Mesenchymal stem cell (in vitro differentiated cells and primary cell): ENCODE measurements at regions not wholly inside any gene's neighbourhood (a gene's known extent, or its start where the extent isn't known, plus 50 kb on each side); places are given as distances from the start of the nearest gene placed in this dataset.
A peak's percentile ranks its signal among the peaks of the same experiment; 100 is the strongest.

ENCODE experiments used
- DNase-seq: peaks from one replicate; pipeline ENCODE4 v3.0.0-alpha.2; 2013
- H2AFZ ChIP-seq: one replicate; pipeline ENCODE4 v1.6.1; 2013; ENCODE audit warnings: low read depth, mild to moderate bottlenecking, control low read depth, inconsistent platforms, low read length, moderate library complexity
- H2AK5ac ChIP-seq: 2 replicates; pipeline ENCODE4 v1.6.1; 2013; ENCODE audit warnings: low read length, moderate library complexity, mild to moderate bottlenecking, inconsistent platforms; ENCODE audit not compliant: severe bottlenecking
- H2BK120ac ChIP-seq: one replicate; pipeline ENCODE4 v1.6.1; 2013; ENCODE audit warnings: low read depth, mild to moderate bottlenecking, inconsistent platforms, low read length, moderate library complexity
- H2BK12ac ChIP-seq, 2 experiments: one replicate each; pipeline ENCODE4 v1.6.1; 2013; ENCODE audit warnings: inconsistent platforms in 2 of 2, low read length in 2 of 2, mild to moderate bottlenecking in 2 of 2, moderate library complexity in 2 of 2, control low read depth in 1 of 2
- H2BK15ac ChIP-seq: one replicate; pipeline ENCODE4 v1.6.1; 2013; ENCODE audit warnings: mild to moderate bottlenecking, low read depth, inconsistent platforms; ENCODE audit not compliant: poor library complexity, severe bottlenecking
- H2BK5ac ChIP-seq: 2 replicates; pipeline ENCODE4 v1.6.1; 2013; ENCODE audit warnings: low read depth, mild to moderate bottlenecking, low read length, control low read depth, inconsistent platforms; ENCODE audit not compliant: poor library complexity, severe bottlenecking
- H3K14ac ChIP-seq, 2 experiments: one replicate each; pipeline ENCODE4 v1.6.1; 2013; ENCODE audit warnings: inconsistent platforms in 2 of 2, low read length in 2 of 2, control low read depth in 1 of 2, mild to moderate bottlenecking in 1 of 2, moderate library complexity in 1 of 2
- H3K18ac ChIP-seq, 2 experiments: one replicate each; pipeline ENCODE4 v1.6.1; 2013; ENCODE audit warnings: inconsistent platforms in 2 of 2, low read length in 2 of 2, control low read depth in 1 of 2, low read depth in 1 of 2, mild to moderate bottlenecking in 1 of 2
- H3K23ac ChIP-seq, 2 experiments: one replicate each; pipeline ENCODE4 v1.6.1; 2013; ENCODE audit warnings: inconsistent platforms in 2 of 2, low read length in 2 of 2, mild to moderate bottlenecking in 2 of 2, moderate library complexity in 2 of 2, control low read depth in 1 of 2
- H3K27ac ChIP-seq: 2 replicates; pipeline ENCODE4 v1.5.1; 2013; ENCODE audit warnings: mild to moderate bottlenecking, moderate library complexity, low read length, control low read depth, inconsistent platforms; ENCODE audit not compliant: poor library complexity, severe bottlenecking
- H3K27me3 ChIP-seq, 2 experiments: 2 replicates each; pipeline versions ENCODE4 v1.6.1 to v1.7.0; 2013; ENCODE audit warnings: low read length in 2 of 2, mild to moderate bottlenecking in 2 of 2, moderate library complexity in 2 of 2, control low read depth in 1 of 2, inconsistent platforms in 1 of 2; ENCODE audit not compliant: control insufficient read depth in 1 of 2, insufficient read depth in 1 of 2
- H3K36me3 ChIP-seq, 2 experiments: 2 replicates each; pipeline versions ENCODE4 v1.6.1 to v1.7.0; 2013; ENCODE audit warnings: low read length in 2 of 2, control low read depth in 1 of 2, inconsistent platforms in 1 of 2, low read depth in 1 of 2, mild to moderate bottlenecking in 1 of 2; ENCODE audit not compliant: insufficient read depth in 2 of 2, control insufficient read depth in 1 of 2
- H3K4ac ChIP-seq, 2 experiments: one replicate each; pipeline ENCODE4 v1.6.1; 2013; ENCODE audit warnings: inconsistent platforms in 2 of 2, low read length in 2 of 2, mild to moderate bottlenecking in 2 of 2, moderate library complexity in 2 of 2, control low read depth in 1 of 2, low read depth in 1 of 2
- H3K4me1 ChIP-seq: 2 replicates; pipeline ENCODE4 v1.6.1; 2013; ENCODE audit warnings: low read depth, low read length, control low read depth; ENCODE audit not compliant: control insufficient read depth, insufficient read depth
- H3K4me2 ChIP-seq: 2 replicates; pipeline ENCODE4 v1.6.1; 2013; ENCODE audit warnings: low read length, mild to moderate bottlenecking, inconsistent platforms; ENCODE audit not compliant: poor library complexity, severe bottlenecking
- H3K4me3 ChIP-seq, 2 experiments: 2 replicates each; pipeline versions ENCODE4 v1.5.1 to v1.7.0; 2013; ENCODE audit warnings: low read length in 2 of 2, mild to moderate bottlenecking in 2 of 2, control low read depth in 1 of 2, low read depth in 1 of 2; ENCODE audit not compliant: insufficient read depth in 1 of 2
- H3K79me1 ChIP-seq: replicated peaks from 2 replicates; pipeline ENCODE4 v1.6.1; 2013; ENCODE audit warnings: mild to moderate bottlenecking, control low read depth, low read length, inconsistent platforms; ENCODE audit not compliant: poor library complexity, severe bottlenecking
- H3K9ac ChIP-seq: 2 replicates; pipeline ENCODE4 v1.7.0; 2013; ENCODE audit warnings: mild to moderate bottlenecking, low read length, moderate library complexity
- H3K9me3 ChIP-seq: 2 replicates; pipeline ENCODE4 v1.7.0; 2013; ENCODE audit warnings: mild to moderate bottlenecking, low read length; ENCODE audit not compliant: control insufficient read depth
- H4K8ac ChIP-seq: one replicate; pipeline ENCODE4 v1.6.1; 2013; ENCODE audit warnings: inconsistent platforms, mild to moderate bottlenecking, low read length, moderate library complexity
- H4K91ac ChIP-seq: one replicate; pipeline ENCODE4 v1.6.1; 2013; ENCODE audit warnings: mild to moderate bottlenecking, low read length, inconsistent platforms
- WGBS: methylation state at CpG from one replicate; pipeline ENCODE4 v1.1.7; 2013; ENCODE audit warnings: mixed read lengths; 5-methylcytosine and 5-hydroxymethylcytosine counted together

- Histone ChIP-seq H3K9ac (no peak overlapping the region), H3K18ac (no peak overlapping the region), H2BK5ac (no peak overlapping the region), H3K27ac (no peak overlapping the region), H2BK15ac (no peak overlapping the region), H3K4me1 (no peaks in the 10 kb centered on the region), H2AK5ac (no peak overlapping the region), H3K4me3 (no peak overlapping the region), H3K14ac (no peak overlapping the region), H2BK120ac (no peak overlapping the region), H3K36me3 (no peaks in the 10 kb centered on the region), H3K4me2 (no peak overlapping the region), H2BK12ac (peak overlapping the region in 1 of 2 experiments; percentile 31), H3K9me3 (no peaks in the 10 kb centered on the region), H3K79me1 (no peaks in the 10 kb centered on the region), H2AFZ (no peak overlapping the region), H3K27me3 (no peaks in the 10 kb centered on the region), H4K8ac (no peak overlapping the region), H3K23ac (no peak overlapping the region), H4K91ac (no peak overlapping the region), H3K4ac (no peak overlapping the region)
- no peak for DNase-seq
- 98% methylated on average over 1 of the region's 2 CpGs for WGBS
Observed at GRCh38 chr6:81561071-81561564, 191.4 kb downstream of the TENT5A start.

- H3K14ac ChIP-seq, result no peak overlapping the region
- no peak overlapping the region for H2BK15ac ChIP-seq
- H4K91ac ChIP-seq, result no peak overlapping the region
- H2BK120ac ChIP-seq, result no peak overlapping the region
- WGBS, result 100% methylated on average over 1 of the region's 1 CpG
- H3K23ac ChIP-seq, result no peak overlapping the region
- H3K4ac ChIP-seq, result no peak overlapping the region
- H2AK5ac ChIP-seq, result no peak overlapping the region
- no peak overlapping the region for H2BK12ac ChIP-seq
- no peak overlapping the region for H4K8ac ChIP-seq
- no peaks in the 10 kb centered on the region for H3K9me3 ChIP-seq
- no peaks in the 10 kb centered on the region for H3K4me1 ChIP-seq
- H3K27ac ChIP-seq, result no peak overlapping the region
- no peak overlapping the region for H2BK5ac ChIP-seq
- no peak for DNase-seq
- H3K4me2 ChIP-seq, result no peak overlapping the region
- no peaks in the 10 kb centered on the region for H3K27me3 ChIP-seq
- no peaks in the 10 kb centered on the region for H3K36me3 ChIP-seq
- no peak overlapping the region for H3K4me3 ChIP-seq
- no peak overlapping the region for H3K18ac ChIP-seq
- H3K9ac ChIP-seq, result no peak overlapping the region
- no peaks in the 10 kb centered on the region for H3K79me1 ChIP-seq
- no peak overlapping the region for H2AFZ ChIP-seq
Observed at GRCh38 chr6:81557811-81558210, 194.7 kb downstream of the TENT5A start.

DNA sequence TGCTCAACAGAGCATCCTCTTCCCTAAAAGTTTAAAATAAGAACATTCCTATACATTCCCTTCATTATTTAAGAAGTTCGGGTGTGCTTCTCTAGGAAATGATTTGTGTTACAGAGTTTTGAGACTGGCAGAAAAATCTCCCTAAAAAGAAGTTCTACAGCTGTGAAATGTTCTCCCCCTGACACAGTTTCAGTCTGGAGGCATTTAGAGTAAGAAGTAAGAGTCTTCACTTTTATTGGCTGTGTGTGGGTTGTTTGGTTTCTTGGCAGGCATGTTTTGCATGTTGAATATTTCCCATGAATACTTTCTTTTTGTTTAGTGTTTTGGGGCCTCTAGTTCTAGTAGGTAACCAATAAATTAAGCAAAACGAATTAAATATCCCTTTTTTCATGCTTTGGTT, 195.9 kb downstream of the TENT5A start:
- H2BK120ac ChIP-seq, result no peak overlapping the region
- no peak overlapping the region for H3K18ac ChIP-seq

DNA sequence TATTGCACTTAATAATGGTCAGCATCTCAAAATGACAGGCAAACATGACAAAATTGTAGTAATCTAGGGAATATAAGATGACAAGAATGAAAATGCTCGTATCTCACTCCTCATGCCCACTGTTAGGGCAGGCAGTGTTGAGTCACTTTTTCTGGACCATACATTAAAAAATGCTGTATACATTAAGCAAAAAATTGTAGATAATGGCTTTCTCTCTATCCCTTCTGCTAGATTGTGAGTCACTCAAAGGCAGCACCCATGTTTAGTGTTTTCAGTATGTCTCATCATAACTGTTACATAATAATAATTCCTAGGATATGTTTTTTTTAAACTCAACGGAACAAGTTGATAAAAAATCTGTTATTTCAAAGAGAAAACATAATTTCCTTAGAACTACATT, 199.3 kb downstream of the TENT5A start:
- Histone ChIP-seq H2BK5ac (no peak overlapping the region), H2BK120ac (no peak overlapping the region), H2AFZ (no peak overlapping the region), H3K18ac (no peak overlapping the region), H4K91ac (no peak overlapping the region), H3K4me1 (no peaks in the 10 kb centered on the region), H3K9ac (no peak overlapping the region), H3K23ac (no peak overlapping the region), H3K4ac (no peak overlapping the region), H2BK15ac (no peak overlapping the region), H2BK12ac (no peak overlapping the region), H3K4me3 (no peak overlapping the region), H3K9me3 (peaks cover 4% of the 10 kb centered on the region), H3K36me3 (no peaks in the 10 kb centered on the region), H2AK5ac (no peak overlapping the region), H3K14ac (no peak overlapping the region), H3K79me1 (no peaks in the 10 kb centered on the region), H3K27ac (no peak overlapping the region), H4K8ac (no peak overlapping the region), H3K27me3 (no peaks in the 10 kb centered on the region), H3K4me2 (no peak overlapping the region)
- DNase-seq, result no peak
- no CpG with 5 or more reads among the region's 2 CpGs for WGBS

More for the DNA sequence above, 195.9 kb downstream of the TENT5A start:
- H3K27ac ChIP-seq, result no peak overlapping the region
- H2AFZ ChIP-seq, result no peak overlapping the region
- H2BK12ac ChIP-seq, result no peak overlapping the region
- no peak for DNase-seq
- H4K91ac ChIP-seq, result no peak overlapping the region
- H3K14ac ChIP-seq, result no peak overlapping the region
- WGBS, result no CpG with 5 or more reads among the region's 2 CpGs
- no peaks in the 10 kb centered on the region for H3K36me3 ChIP-seq
- no peak overlapping the region for H3K23ac ChIP-seq
- H3K4me3 ChIP-seq, result no peak overlapping the region
- no peaks in the 10 kb centered on the region for H3K27me3 ChIP-seq
- H4K8ac ChIP-seq, result no peak overlapping the region
- H2AK5ac ChIP-seq, result no peak overlapping the region
- no peak overlapping the region for H3K4me2 ChIP-seq
- H3K4me1 ChIP-seq, result no peaks in the 10 kb centered on the region
- H3K4ac ChIP-seq, result no peak overlapping the region
- no peak overlapping the region for H2BK5ac ChIP-seq
- H3K9me3 ChIP-seq, result no peaks in the 10 kb centered on the region
- H2BK15ac ChIP-seq, result no peak overlapping the region
- no peak overlapping the region for H3K9ac ChIP-seq
- no peaks in the 10 kb centered on the region for H3K79me1 ChIP-seq
